ENCODE measurements at regions not wholly inside any gene's neighbourhood (a gene's known extent, or its start where the extent isn't known, plus 50 kb on each side); places are given as distances from the start of the nearest gene placed in this dataset.

GRCh38 chr12:114477989-114478395, 72.0 kb upstream of the TBX5 start:
- Histone ChIP-seq H3K27me3 (peaks cover 78% of the 10 kb centered on the region), H3K36me3 (no peaks in the 10 kb centered on the region), H3K27ac (no peak overlapping the region), H3K4me3 (ENCODE audit: low read depth in 1 of 2, low read length in 1 of 2) (no peak overlapping the region), H3K4me1 (ENCODE audit: control insufficient read depth in 1 of 2, insufficient read depth in 1 of 2, low read depth in 1 of 2, low read length in 1 of 2) (no peaks in the 10 kb centered on the region), H3K9me3 (no peaks in the 10 kb centered on the region)
- no peak for TF ChIP-seq CTCF (IDR thresholded peaks at IDR 0.05)

GRCh38 chr12:114476159-114476558, 70.2 kb upstream of the TBX5 start:
- H3K27ac ChIP-seq, result no peak overlapping the region
- H3K4me3 ChIP-seq (ENCODE audit: low read depth in 1 of 2, low read length in 1 of 2), result no peak overlapping the region
- H3K27me3 ChIP-seq, result peaks cover 76% of the 10 kb centered on the region
- no peak for TF ChIP-seq CTCF (IDR thresholded peaks at IDR 0.05)
- H3K9me3 ChIP-seq, result no peaks in the 10 kb centered on the region
- H3K36me3 ChIP-seq, result no peaks in the 10 kb centered on the region
- H3K4me1 ChIP-seq (ENCODE audit: control insufficient read depth in 1 of 2, insufficient read depth in 1 of 2, low read depth in 1 of 2, low read length in 1 of 2), result no peaks in the 10 kb centered on the region

GRCh38 chr12:114473717-114474116, 67.8 kb upstream of the TBX5 start:
- Histone ChIP-seq H3K27me3 (peaks cover 52% of the 10 kb centered on the region), H3K27ac (no peak overlapping the region), H3K9me3 (no peaks in the 10 kb centered on the region), H3K4me1 (ENCODE audit: control insufficient read depth in 1 of 2, insufficient read depth in 1 of 2, low read depth in 1 of 2, low read length in 1 of 2) (no peaks in the 10 kb centered on the region), H3K4me3 (ENCODE audit: low read depth in 1 of 2, low read length in 1 of 2) (no peak overlapping the region), H3K36me3 (no peaks in the 10 kb centered on the region)
- no peak for TF ChIP-seq CTCF (IDR thresholded peaks at IDR 0.05)

DNA sequence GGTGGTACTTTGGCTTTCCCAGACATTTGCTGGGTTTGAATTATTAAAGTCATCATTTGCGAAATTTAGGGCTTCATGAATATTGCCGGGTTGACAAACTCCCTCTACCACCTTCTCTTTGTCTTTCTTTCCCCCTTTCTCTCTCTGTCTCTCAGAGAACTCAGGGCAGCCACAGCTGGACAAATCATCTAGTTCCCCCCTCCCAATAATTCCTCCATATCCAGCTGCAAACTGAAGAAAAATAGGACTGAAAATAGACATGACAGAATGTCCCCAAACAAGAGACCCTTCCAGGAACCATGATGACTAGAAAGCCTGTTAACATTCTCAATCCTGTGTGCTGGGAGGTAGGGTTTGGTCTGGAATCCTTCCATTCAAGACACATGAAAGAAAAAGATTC, 67.1 kb upstream of the TBX5 start:
- Histone ChIP-seq H3K36me3 (no peaks in the 10 kb centered on the region), H3K27me3 (peaks cover 45% of the 10 kb centered on the region), H3K9me3 (no peaks in the 10 kb centered on the region), H3K4me1 (ENCODE audit: control insufficient read depth in 1 of 2, insufficient read depth in 1 of 2, low read depth in 1 of 2, low read length in 1 of 2) (no peaks in the 10 kb centered on the region), H3K27ac (no peak overlapping the region), H3K4me3 (ENCODE audit: low read depth in 1 of 2, low read length in 1 of 2) (no peak overlapping the region)
- no peak for TF ChIP-seq CTCF (IDR thresholded peaks at IDR 0.05)

DNA sequence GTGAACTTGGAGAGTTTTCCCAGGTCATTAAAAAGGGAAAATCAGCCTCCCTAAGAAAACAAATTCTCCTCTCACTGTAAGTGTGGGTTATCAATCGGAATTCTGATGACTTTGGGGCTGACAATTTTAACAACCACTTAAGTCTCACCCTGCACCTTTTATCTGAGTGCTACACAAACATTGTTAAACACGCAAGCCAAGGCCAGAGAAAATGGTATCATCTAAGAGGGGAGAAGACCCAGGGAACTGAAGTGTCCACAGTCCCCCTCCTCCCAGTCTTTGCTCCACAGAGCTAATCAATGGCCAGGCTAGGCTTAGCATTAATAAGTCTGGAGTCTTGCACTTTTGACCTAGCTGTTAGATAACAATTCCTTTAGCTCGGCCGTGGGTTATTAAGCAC, 51.7 kb upstream of the TBX5 start:
- Histone ChIP-seq H3K4me3 (ENCODE audit: low read depth in 1 of 2, low read length in 1 of 2) (no peak overlapping the region), H3K27ac (no peak overlapping the region), H3K36me3 (no peaks in the 10 kb centered on the region), H3K9me3 (no peaks in the 10 kb centered on the region), H3K27me3 (peaks cover 26% of the 10 kb centered on the region), H3K4me1 (ENCODE audit: control insufficient read depth in 1 of 2, insufficient read depth in 1 of 2, low read depth in 1 of 2, low read length in 1 of 2) (no peaks in the 10 kb centered on the region)
- no peak for TF ChIP-seq CTCF (IDR thresholded peaks at IDR 0.05)

Measured in neutrophil (primary cell).